Osteoblast (primary cell): ENCODE measurements at regions not wholly inside any gene's neighbourhood (a gene's known extent, or its start where the extent isn't known, plus 50 kb on each side); places are given as distances from the start of the nearest gene placed in this dataset.

Experiments used
- DNase-seq: peaks from one replicate; pipeline ENCODE4 v3.0.0; 2011; ENCODE audit warnings: low spot score, mixed read lengths; ENCODE audit not compliant: insufficient read length; ENCODE audit errors: missing footprints
- H2AFZ ChIP-seq: 2 replicates; pipeline ENCODE4 v1.6.0; 2011; ENCODE audit warnings: mild to moderate bottlenecking, low read length
- H3K27ac ChIP-seq: 2 replicates; pipeline ENCODE4 v1.5.1; 2011; ENCODE audit warnings: mild to moderate bottlenecking, low read depth, low read length, moderate library complexity
- H3K27me3 ChIP-seq: 2 replicates; pipeline ENCODE4 v1.6.0; 2012; ENCODE audit warnings: mild to moderate bottlenecking, control low read depth, inconsistent platforms, low read length, moderate library complexity; ENCODE audit not compliant: insufficient read depth
- H3K36me3 ChIP-seq: 2 replicates; pipeline ENCODE4 v1.5.1; 2011; ENCODE audit warnings: mild to moderate bottlenecking, low read length, control low read depth, moderate library complexity; ENCODE audit not compliant: insufficient read depth
- H3K4me1 ChIP-seq: 2 replicates; pipeline ENCODE4 v1.5.1; 2011; ENCODE audit warnings: mild to moderate bottlenecking, low read length, control low read depth, moderate library complexity; ENCODE audit not compliant: insufficient read depth
- H3K4me2 ChIP-seq: 2 replicates; pipeline ENCODE4 v1.6.0; 2011; ENCODE audit warnings: mild to moderate bottlenecking, low read length; ENCODE audit not compliant: insufficient read depth
- H3K4me3 ChIP-seq: fragments of 200-600 bp; sonication (generic); 3 replicates; pipeline ENCODE4 v1.5.1; 2012; ENCODE audit warnings: mild to moderate bottlenecking, low read length, inconsistent platforms; ENCODE audit not compliant: insufficient read depth
- H3K79me2 ChIP-seq: 2 replicates; pipeline ENCODE4 v1.6.0; 2012; ENCODE audit warnings: mild to moderate bottlenecking, low read length, control low read depth, inconsistent platforms; ENCODE audit not compliant: insufficient read depth
- H3K9me3 ChIP-seq: 2 replicates; pipeline ENCODE4 v1.5.1; 2011; ENCODE audit warnings: low read depth, low read length, control low read depth
- H4K20me1 ChIP-seq: 2 replicates; pipeline ENCODE4 v1.6.0; 2012; ENCODE audit warnings: mild to moderate bottlenecking, low read length, control low read depth; ENCODE audit not compliant: insufficient read depth
- TF ChIP-seq, protein P1 (sequence below): IDR thresholded peaks from 2 replicates; pipeline ENCODE4 v1.5.1; 2011; ENCODE audit warnings: mild to moderate bottlenecking, low read depth, low read length, moderate library complexity; ENCODE audit errors: extremely low read depth

DNA sequence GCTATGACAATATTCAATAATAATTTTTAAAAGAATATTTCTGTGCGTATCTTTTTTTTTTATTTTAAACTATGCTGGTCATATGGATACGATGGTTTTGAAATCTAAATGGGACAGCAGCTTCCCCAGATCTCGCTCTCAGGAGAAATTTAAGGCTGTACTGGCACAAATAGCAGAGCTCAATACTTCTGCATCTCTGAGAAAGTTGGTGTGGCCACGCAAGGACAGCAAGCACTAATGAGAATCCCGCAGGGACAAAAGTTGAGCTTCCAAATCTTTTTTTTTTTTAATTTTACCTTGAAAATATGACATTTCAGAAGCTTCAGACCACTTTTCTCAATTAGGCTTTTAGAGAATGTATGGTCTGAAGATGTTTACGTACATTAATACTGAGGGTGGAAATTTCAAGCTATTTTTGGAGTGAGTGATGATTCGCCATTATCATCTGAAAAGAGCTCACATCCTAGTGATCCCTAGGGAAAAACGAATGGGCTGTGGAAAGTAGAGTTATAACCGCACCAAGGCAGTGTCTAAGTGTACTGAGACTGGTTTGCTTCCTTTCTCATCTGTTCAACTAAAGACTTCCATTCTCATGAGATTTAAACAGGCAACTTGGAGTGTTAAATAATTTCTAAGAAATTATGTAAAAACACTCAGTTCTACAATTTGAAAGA is 840.0 kb downstream of the C6orf118 start:
- no peak overlapping the region for H3K4me3 ChIP-seq
- H4K20me1 ChIP-seq: no peaks in the 10 kb centered on the region
- DNase-seq: no peak
- H3K4me1 ChIP-seq: no peaks in the 10 kb centered on the region
- TF ChIP-seq, protein P1, sequence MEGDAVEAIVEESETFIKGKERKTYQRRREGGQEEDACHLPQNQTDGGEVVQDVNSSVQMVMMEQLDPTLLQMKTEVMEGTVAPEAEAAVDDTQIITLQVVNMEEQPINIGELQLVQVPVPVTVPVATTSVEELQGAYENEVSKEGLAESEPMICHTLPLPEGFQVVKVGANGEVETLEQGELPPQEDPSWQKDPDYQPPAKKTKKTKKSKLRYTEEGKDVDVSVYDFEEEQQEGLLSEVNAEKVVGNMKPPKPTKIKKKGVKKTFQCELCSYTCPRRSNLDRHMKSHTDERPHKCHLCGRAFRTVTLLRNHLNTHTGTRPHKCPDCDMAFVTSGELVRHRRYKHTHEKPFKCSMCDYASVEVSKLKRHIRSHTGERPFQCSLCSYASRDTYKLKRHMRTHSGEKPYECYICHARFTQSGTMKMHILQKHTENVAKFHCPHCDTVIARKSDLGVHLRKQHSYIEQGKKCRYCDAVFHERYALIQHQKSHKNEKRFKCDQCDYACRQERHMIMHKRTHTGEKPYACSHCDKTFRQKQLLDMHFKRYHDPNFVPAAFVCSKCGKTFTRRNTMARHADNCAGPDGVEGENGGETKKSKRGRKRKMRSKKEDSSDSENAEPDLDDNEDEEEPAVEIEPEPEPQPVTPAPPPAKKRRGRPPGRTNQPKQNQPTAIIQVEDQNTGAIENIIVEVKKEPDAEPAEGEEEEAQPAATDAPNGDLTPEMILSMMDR: no peak
- no peaks in the 10 kb centered on the region for H3K9me3 ChIP-seq
- H3K27me3 ChIP-seq: no peaks in the 10 kb centered on the region
- no peaks in the 10 kb centered on the region for H3K36me3 ChIP-seq
- no peak overlapping the region for H3K4me2 ChIP-seq
- no peak overlapping the region for H3K27ac ChIP-seq
- H3K79me2 ChIP-seq: no peaks in the 10 kb centered on the region
- H2AFZ ChIP-seq: no peak overlapping the region

DNA sequence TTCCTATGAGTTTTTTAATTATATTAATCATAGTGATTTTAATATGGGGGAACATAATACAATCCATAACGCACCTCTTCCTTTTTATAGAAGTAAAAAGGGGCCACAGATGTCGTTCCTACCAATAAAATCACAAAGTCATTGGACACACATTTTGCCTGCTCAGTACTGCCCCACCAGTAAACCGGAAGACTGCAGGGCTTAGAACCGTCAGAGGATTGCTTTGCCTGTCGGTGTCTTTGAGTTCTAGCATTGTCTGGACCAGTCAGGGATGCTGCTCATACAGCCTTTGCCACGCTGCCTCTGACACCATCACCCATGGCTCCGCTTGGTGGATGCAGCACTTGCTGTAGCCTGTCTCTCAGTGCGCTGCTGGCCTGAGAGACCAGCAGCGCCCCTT is 853.6 kb downstream of the C6orf118 start:
- Histone ChIP-seq H3K27ac (no peak overlapping the region), H3K4me1 (no peaks in the 10 kb centered on the region), H3K36me3 (no peaks in the 10 kb centered on the region), H3K4me2 (no peak overlapping the region), H3K79me2 (no peaks in the 10 kb centered on the region), H3K4me3 (no peak overlapping the region), H3K9me3 (no peaks in the 10 kb centered on the region), H3K27me3 (no peaks in the 10 kb centered on the region), H4K20me1 (no peaks in the 10 kb centered on the region), H2AFZ (no peak overlapping the region)
- DNase-seq: peak; percentile 22
- TF ChIP-seq, protein P1: no peak

DNA sequence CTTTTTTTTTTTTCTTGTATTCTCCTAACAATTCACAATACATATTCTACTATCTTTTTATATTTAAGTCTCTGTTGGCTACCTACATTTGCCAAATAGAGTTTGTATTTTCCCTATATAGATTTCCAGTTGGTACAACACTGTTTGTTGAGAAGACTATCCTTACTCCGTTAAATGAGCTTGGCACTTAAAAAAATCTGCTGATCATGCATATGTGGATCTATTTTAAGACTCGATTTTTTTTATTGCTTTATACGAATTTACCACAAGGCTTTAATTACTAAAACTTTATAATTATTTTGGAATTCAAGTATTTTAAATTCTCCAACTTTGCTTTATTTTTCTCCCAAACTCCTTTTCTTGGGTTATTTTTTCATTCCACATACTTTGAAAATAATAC is 855.6 kb downstream of the C6orf118 start:
- Histone ChIP-seq H3K27me3 (no peaks in the 10 kb centered on the region), H3K4me2 (no peak overlapping the region), H2AFZ (no peak overlapping the region), H3K27ac (no peak overlapping the region), H3K79me2 (no peaks in the 10 kb centered on the region), H3K4me3 (no peak overlapping the region), H3K9me3 (no peaks in the 10 kb centered on the region), H4K20me1 (no peaks in the 10 kb centered on the region), H3K36me3 (no peaks in the 10 kb centered on the region), H3K4me1 (no peaks in the 10 kb centered on the region)
- TF ChIP-seq, protein P1: no peak
- no peak for DNase-seq

DNA sequence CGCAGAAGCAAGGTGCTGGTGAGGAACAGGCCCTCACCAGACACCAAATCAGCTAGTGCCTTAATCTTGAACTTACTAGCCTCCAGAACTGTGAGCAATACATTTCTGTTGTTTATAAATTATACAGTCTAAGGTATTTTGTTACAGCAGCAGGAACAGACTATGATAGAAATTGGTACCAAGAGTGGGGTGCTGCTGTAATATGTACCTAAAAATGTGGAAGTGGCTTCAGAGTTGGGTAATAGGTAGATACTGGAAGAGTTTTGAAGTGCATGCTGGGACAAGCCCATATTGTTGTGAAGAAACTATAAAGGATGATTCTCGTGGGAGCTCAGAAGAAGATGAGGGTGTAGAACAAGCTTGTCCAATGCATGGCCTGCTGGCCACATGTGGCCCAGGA is 866.8 kb downstream of the C6orf118 start:
- H4K20me1 ChIP-seq: no peaks in the 10 kb centered on the region
- TF ChIP-seq, protein P1: no peak
- H3K27me3 ChIP-seq: no peaks in the 10 kb centered on the region
- H3K4me2 ChIP-seq: no peak overlapping the region
- H3K27ac ChIP-seq: no peak overlapping the region
- no peaks in the 10 kb centered on the region for H3K4me1 ChIP-seq
- H2AFZ ChIP-seq: no peak overlapping the region
- no peak for DNase-seq
- H3K4me3 ChIP-seq: no peak overlapping the region
- H3K79me2 ChIP-seq: no peaks in the 10 kb centered on the region
- H3K9me3 ChIP-seq: peaks cover 3% of the 10 kb centered on the region
- no peaks in the 10 kb centered on the region for H3K36me3 ChIP-seq
